ENCODE measurements at regions not wholly inside any gene's neighbourhood (a gene's known extent, or its start where the extent isn't known, plus 50 kb on each side); places are given as distances from the start of the nearest gene placed in this dataset.

DNA sequence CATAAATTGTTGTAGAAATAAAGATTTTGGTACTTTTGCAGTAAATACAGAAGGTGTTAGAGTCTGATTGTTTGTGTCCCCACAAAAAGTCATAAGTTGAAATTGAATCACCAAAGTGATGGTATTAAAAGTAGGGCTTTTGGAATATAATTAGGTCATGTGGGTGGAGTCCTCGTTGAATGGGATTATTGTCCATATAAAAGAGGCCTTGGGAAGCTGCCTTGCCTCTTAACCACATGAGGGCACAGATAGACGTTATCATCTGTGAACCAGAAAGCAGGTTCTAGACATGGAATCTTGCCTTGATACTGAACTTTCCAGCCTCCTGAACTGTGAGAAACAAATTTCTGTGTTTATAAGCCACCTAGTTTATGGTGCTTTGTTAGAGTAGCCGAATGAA, 186.8 kb downstream of the PRR20E start:
- intact Hi-C loops (cut with micrococcal nuclease) = no loop called here
- POLR2A ChIA-PET = no interaction called here
- H3K27me3 Mint-ChIP-seq = no peaks in the 10 kb centered on the region
- TF ChIP-seq, protein P1, sequence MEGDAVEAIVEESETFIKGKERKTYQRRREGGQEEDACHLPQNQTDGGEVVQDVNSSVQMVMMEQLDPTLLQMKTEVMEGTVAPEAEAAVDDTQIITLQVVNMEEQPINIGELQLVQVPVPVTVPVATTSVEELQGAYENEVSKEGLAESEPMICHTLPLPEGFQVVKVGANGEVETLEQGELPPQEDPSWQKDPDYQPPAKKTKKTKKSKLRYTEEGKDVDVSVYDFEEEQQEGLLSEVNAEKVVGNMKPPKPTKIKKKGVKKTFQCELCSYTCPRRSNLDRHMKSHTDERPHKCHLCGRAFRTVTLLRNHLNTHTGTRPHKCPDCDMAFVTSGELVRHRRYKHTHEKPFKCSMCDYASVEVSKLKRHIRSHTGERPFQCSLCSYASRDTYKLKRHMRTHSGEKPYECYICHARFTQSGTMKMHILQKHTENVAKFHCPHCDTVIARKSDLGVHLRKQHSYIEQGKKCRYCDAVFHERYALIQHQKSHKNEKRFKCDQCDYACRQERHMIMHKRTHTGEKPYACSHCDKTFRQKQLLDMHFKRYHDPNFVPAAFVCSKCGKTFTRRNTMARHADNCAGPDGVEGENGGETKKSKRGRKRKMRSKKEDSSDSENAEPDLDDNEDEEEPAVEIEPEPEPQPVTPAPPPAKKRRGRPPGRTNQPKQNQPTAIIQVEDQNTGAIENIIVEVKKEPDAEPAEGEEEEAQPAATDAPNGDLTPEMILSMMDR (IDR thresholded peaks at IDR 0.05) = no peak
- TF ChIP-seq EZH2 (IDR thresholded peaks at IDR 0.05; ENCODE audit: borderline replicate concordance, insufficient read depth, low read depth, low read length, poor library complexity, severe bottlenecking) = no peak
- CTCF ChIA-PET = no interaction called here
- H4K20me1 ChIP-seq (ENCODE audit: control insufficient read depth, insufficient read depth, low read length, poor library complexity, severe bottlenecking) = no peaks in the 10 kb centered on the region
- no peaks in the 10 kb centered on the region for H3K27me3 ChIP-seq (replicated peaks in 1 of 4; ENCODE audit: control extremely low read depth in 1 of 4, control insufficient read depth in 3 of 4, insufficient read depth in 4 of 4, low read length in 3 of 4)
- DNase-seq (no peak), ATAC-seq (ENCODE audit: low read depth) (no peak)
- no peaks in the 10 kb centered on the region for H3K36me3 ChIP-seq (replicated peaks in 1 of 2; ENCODE audit: control extremely low read depth in 1 of 2, control insufficient read depth in 1 of 2, extremely low read depth in 1 of 2, insufficient read depth in 2 of 2, low read length in 1 of 2)
- no peaks in the 10 kb centered on the region for H3K9me3 ChIP-seq (ENCODE audit: control extremely low read depth in 1 of 3, control insufficient read depth in 2 of 3, insufficient read depth in 1 of 3, low read length in 2 of 3)
- no peak overlapping the region for H3K4me3 ChIP-seq (ENCODE audit: control extremely low read depth in 1 of 5, extremely low read depth in 1 of 5, insufficient read depth in 1 of 5, low read depth in 2 of 5, low read length in 4 of 5)
- no peak overlapping the region for H3K4me2 ChIP-seq (replicated peaks; ENCODE audit: low read depth, low read length, poor library complexity, severe bottlenecking)
- no peak overlapping the region for H3K27ac ChIP-seq (ENCODE audit: low read length in 2 of 2)
- H3K79me2 ChIP-seq (ENCODE audit: control insufficient read depth, insufficient read depth, low read length) = no peaks in the 10 kb centered on the region
- H3K9me3 Mint-ChIP-seq (ENCODE audit: insufficient read depth) = peaks cover 5% of the 10 kb centered on the region
- no peaks in the 10 kb centered on the region for H3K4me1 ChIP-seq (ENCODE audit: control insufficient read depth in 2 of 2, insufficient read depth in 2 of 2, low read length in 2 of 2)
- no peaks in the 10 kb centered on the region for H3K4me1 Mint-ChIP-seq
- no peak overlapping the region for H3K27ac Mint-ChIP-seq
- H3K4me3 Mint-ChIP-seq = no peak overlapping the region
- WGBS (ENCODE audit: insufficient coverage) = 59% methylated on average over 2 of the region's 3 CpGs
- H2AFZ ChIP-seq (ENCODE audit: insufficient read depth, low read depth, low read length, poor library complexity, severe bottlenecking) = no peak overlapping the region
- no peak overlapping the region for H3K9ac ChIP-seq (ENCODE audit: low read length)

DNA sequence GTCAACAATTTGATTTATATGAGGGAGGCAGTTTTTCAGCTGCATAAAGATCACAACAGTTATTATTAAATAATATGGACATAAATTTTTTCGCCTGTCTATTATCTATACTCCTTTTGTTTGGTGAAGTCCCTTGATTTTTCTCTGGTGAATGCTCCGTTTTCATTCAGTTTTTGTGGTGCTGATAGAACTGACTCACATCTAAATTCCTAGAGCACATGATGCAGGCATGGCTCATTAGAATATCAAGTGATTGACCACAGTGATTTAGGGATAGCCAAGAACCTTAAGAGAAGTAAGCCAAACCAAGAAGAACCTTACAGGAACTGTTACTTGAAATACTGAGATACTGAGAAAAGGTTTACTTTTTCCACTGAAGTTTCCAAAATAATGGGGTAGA, 208.9 kb downstream of the PRR20E start:
- Histone ChIP-seq H2AFZ (ENCODE audit: insufficient read depth, low read depth, low read length, poor library complexity, severe bottlenecking) (no peak overlapping the region), H3K27ac (ENCODE audit: low read length in 2 of 2) (no peak overlapping the region), H3K9me3 (ENCODE audit: control extremely low read depth in 1 of 3, control insufficient read depth in 2 of 3, insufficient read depth in 1 of 3, low read length in 2 of 3) (peaks cover 0 to 3% (median 0%) of the 10 kb centered on the region in 3 donors), H4K20me1 (ENCODE audit: control insufficient read depth, insufficient read depth, low read length, poor library complexity, severe bottlenecking) (no peaks in the 10 kb centered on the region), H3K27me3 (replicated peaks in 1 of 4; ENCODE audit: control extremely low read depth in 1 of 4, control insufficient read depth in 3 of 4, insufficient read depth in 4 of 4, low read length in 3 of 4) (no peaks in the 10 kb centered on the region), H3K79me2 (ENCODE audit: control insufficient read depth, insufficient read depth, low read length) (no peaks in the 10 kb centered on the region), H3K9ac (ENCODE audit: low read length) (no peak overlapping the region), H3K36me3 (replicated peaks in 1 of 2; ENCODE audit: control extremely low read depth in 1 of 2, control insufficient read depth in 1 of 2, extremely low read depth in 1 of 2, insufficient read depth in 2 of 2, low read length in 1 of 2) (no peaks in the 10 kb centered on the region), H3K4me2 (replicated peaks; ENCODE audit: low read depth, low read length, poor library complexity, severe bottlenecking) (no peak overlapping the region), H3K4me3 (ENCODE audit: control extremely low read depth in 1 of 5, extremely low read depth in 1 of 5, insufficient read depth in 1 of 5, low read depth in 2 of 5, low read length in 4 of 5) (no peak overlapping the region), H3K4me1 (ENCODE audit: control insufficient read depth in 2 of 2, insufficient read depth in 2 of 2, low read length in 2 of 2) (no peaks in the 10 kb centered on the region)
- POLR2A ChIA-PET = no interaction called here
- DNase-seq (no peak), ATAC-seq (ENCODE audit: low read depth) (no peak)
- TF ChIP-seq, protein P1 (IDR thresholded peaks at IDR 0.05) = no peak
- no peak for TF ChIP-seq EZH2 (IDR thresholded peaks at IDR 0.05; ENCODE audit: borderline replicate concordance, insufficient read depth, low read depth, low read length, poor library complexity, severe bottlenecking)
- Mint-ChIP-seq H3K27me3 (no peaks in the 10 kb centered on the region), H3K4me1 (no peaks in the 10 kb centered on the region), H3K27ac (no peak overlapping the region), H3K9me3 (ENCODE audit: insufficient read depth) (peaks cover 4% of the 10 kb centered on the region), H3K4me3 (no peak overlapping the region)
- WGBS (ENCODE audit: insufficient coverage) = no CpG with 5 or more reads among the region's 2 CpGs
- intact Hi-C loops (cut with micrococcal nuclease) = no loop called here
- CTCF ChIA-PET = no interaction called here

All from B cell (primary cell).